Spleen (tissue), 11 donors: ENCODE measurements at regions not wholly inside any gene's neighbourhood (a gene's known extent, or its start where the extent isn't known, plus 50 kb on each side); places are given as distances from the start of the nearest gene placed in this dataset.

Source experiments
- DNase-seq: peaks from one replicate; pipeline ENCODE4 v3.0.0-alpha.2; 2020
- H3K27ac ChIP-seq, 8 donors: fragments of 200-600 bp; sonication (generic) in 7 of 8; 1 replicate in 4 of 8; 2 replicates in 4 of 8; pipeline versions ENCODE4 v1.5.0 to v1.8.0; 2016 to 2021; ENCODE audit warnings: inconsistent platforms in 4 of 8, mild to moderate bottlenecking in 4 of 8, moderate library complexity in 1 of 8
- H3K27me3 ChIP-seq, 7 donors: fragments of 200-600 bp; sonication (generic) in 6 of 7; replicated peaks in 1 of 7; 1 replicate in 4 of 7; 2 replicates in 3 of 7; pipeline versions ENCODE4 v1.5.0 to v1.8.0; 2016 to 2021; ENCODE audit warnings: inconsistent platforms in 3 of 7, mild to moderate bottlenecking in 1 of 7
- H3K36me3 ChIP-seq, 6 donors: fragments of 200-600 bp; sonication (generic) in 5 of 6; 1 replicate in 4 of 6; 2 replicates in 2 of 6; pipeline versions ENCODE4 v1.5.0 to v1.8.0; 2016 to 2021; ENCODE audit warnings: inconsistent platforms in 2 of 6
- H3K4me1 ChIP-seq, 6 donors: fragments of 200-600 bp; sonication (generic) in 5 of 6; 1 replicate in 3 of 6; 2 replicates in 3 of 6; pipeline versions ENCODE4 v1.5.0 to v1.8.0; 2016 to 2021; ENCODE audit warnings: inconsistent platforms in 3 of 6
- H3K4me3 ChIP-seq, 8 donors: fragments of 200-600 bp; sonication (generic) in 7 of 8; 1 replicate in 4 of 8; 2 replicates in 4 of 8; pipeline versions ENCODE4 v1.5.0 to v1.8.0; 2016 to 2021; ENCODE audit warnings: inconsistent platforms in 4 of 8, mild to moderate bottlenecking in 4 of 8, moderate library complexity in 2 of 8
- H3K9me3 ChIP-seq, 8 donors: fragments of 200-600 bp; sonication (generic) in 7 of 8; 1 replicate in 4 of 8; 2 replicates in 4 of 8; pipeline versions ENCODE4 v1.5.0 to v1.8.0; 2016 to 2021; ENCODE audit warnings: inconsistent platforms in 4 of 8
- POLR2A ChIP-seq, 3 donors: fragments of 450-650 bp; IDR thresholded peaks; one replicate each; pipeline ENCODE4 v1.5.1; 2017; ENCODE audit warnings: antibody characterized with exemption in 3 of 3, mild to moderate bottlenecking in 1 of 3
- POLR2AphosphoS5 ChIP-seq, 3 donors: sonication (generic); formaldehyde crosslinking; IDR thresholded peaks; one replicate each; pipeline ENCODE4 v1.5.1; 2017; ENCODE audit warnings: antibody characterized with exemption in 3 of 3
- WGBS, 5 donors: extraction: QIAGEN DNeasy Blood & Tissue Kit in 3 of 5; methylation state at CpG; one replicate each; pipeline versions ENCODE4 v1.1.5 to v1.1.7; 2013 to 2018; 5-methylcytosine and 5-hydroxymethylcytosine counted together
- intact Hi-C: fragments of 100-400 bp; cut with DNase I; formaldehyde crosslinking; loops from one replicate; pipeline ENCODE4 v1.15.0; 2023; ENCODE audit warnings: low total_unique reads
- TF ChIP-seq, protein P1 (sequence below), 11 experiments: fragments of 200-600 bp in 7 of 11; fragments of 450-650 bp in 4 of 11; sonication (generic) in 4 of 11; IDR thresholded peaks in 8 of 11; conservative IDR thresholded peaks in 3 of 11; 1 replicate in 7 of 11; 2 replicates in 4 of 11; pipeline versions ENCODE4 v1.4.0 to v1.8.0; 2016 to 2021; ENCODE audit warnings: antibody characterized with exemption in 11 of 11, inconsistent platforms in 4 of 11, mild to moderate bottlenecking in 1 of 11
- donor health status: healthy with polysubstance abuse.
- donor health status: DM: no; HTN: no; CAD: no; lungs with moderate emphysema.
- donor health status: DM: no; HTN: no; CAD: no.
- donor health status: Bipolar disorder and iron deficiency.
- donor health status: healthy.
- donor health status: DM: no; HTN: no; CAD: no.
- donor health status: DM: yes; HTN: yes; CAD: no.

DNA sequence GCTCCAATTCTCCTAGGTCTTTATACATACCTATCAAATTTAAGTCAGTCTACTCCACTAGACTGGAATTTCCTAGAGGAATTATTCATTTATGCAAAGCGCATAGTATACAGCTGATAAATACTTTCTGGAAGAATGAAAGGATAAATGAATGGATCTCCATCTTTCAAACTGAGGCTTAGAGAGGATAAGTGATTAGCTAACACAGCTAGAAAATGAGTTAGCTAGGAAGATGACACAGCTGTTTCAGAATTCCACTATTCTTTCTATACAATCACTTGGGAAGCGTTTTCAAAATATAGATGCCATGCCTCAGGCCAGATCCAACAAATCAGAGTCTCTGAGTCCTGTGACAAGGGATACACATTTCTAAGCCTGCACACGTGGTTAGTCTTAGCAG lies 1146.6 kb upstream of the ZEB2 start:
- WGBS, 5 donors, result 87 to 94% (median 90%) methylated on average over 3 of the region's 3 CpGs

DNA sequence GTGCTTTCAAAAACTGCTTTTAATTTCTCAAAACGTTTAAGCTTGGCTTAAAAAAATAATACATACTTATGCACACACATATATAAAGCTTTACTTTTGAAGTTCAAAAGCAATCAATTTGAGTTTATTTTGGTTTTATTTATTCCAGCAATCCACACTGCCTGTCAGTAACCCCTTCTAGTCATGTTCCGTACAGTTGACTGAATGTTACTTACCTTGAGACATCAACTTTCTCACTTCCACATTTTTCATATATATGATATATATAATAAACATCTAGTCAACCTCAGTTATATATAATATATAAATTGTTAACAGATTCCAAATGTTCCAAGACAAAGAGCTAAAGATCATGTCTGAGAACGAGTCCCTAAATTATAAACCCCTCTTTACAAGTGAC lies 1137.3 kb upstream of the ZEB2 start:
- DNase-seq, result no peak
- Histone ChIP-seq H3K27me3 (no peaks in the 10 kb centered on the region), H3K4me1 (no peaks in the 10 kb centered on the region), H3K36me3 (no peaks in the 10 kb centered on the region), H3K27ac (no peak overlapping the region), H3K9me3 (no peaks in the 10 kb centered on the region), H3K4me3 (no peak overlapping the region)
- TF ChIP-seq POLR2AphosphoS5 (IDR thresholded peaks at IDR 0.05) (no peak), POLR2A (IDR thresholded peaks at IDR 0.05) (no peak)
- TF ChIP-seq, protein P1, sequence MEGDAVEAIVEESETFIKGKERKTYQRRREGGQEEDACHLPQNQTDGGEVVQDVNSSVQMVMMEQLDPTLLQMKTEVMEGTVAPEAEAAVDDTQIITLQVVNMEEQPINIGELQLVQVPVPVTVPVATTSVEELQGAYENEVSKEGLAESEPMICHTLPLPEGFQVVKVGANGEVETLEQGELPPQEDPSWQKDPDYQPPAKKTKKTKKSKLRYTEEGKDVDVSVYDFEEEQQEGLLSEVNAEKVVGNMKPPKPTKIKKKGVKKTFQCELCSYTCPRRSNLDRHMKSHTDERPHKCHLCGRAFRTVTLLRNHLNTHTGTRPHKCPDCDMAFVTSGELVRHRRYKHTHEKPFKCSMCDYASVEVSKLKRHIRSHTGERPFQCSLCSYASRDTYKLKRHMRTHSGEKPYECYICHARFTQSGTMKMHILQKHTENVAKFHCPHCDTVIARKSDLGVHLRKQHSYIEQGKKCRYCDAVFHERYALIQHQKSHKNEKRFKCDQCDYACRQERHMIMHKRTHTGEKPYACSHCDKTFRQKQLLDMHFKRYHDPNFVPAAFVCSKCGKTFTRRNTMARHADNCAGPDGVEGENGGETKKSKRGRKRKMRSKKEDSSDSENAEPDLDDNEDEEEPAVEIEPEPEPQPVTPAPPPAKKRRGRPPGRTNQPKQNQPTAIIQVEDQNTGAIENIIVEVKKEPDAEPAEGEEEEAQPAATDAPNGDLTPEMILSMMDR (IDR thresholded peaks at IDR 0.05 in 8 of 11, conservative IDR thresholded peaks at IDR 0.05 in 3 of 11), result no peak
- intact Hi-C loops, result no loop called here
- 82 to 85% (median 83%) methylated on average over 3 of the region's 3 CpGs for WGBS, 5 donors

More for the DNA sequence above, 1146.6 kb upstream of the ZEB2 start:
- DNase-seq, result no peak
- Histone ChIP-seq H3K36me3 (no peaks in the 10 kb centered on the region), H3K27ac (no peak overlapping the region), H3K4me1 (no peaks in the 10 kb centered on the region), H3K27me3 (no peaks in the 10 kb centered on the region), H3K9me3 (no peaks in the 10 kb centered on the region), H3K4me3 (no peak overlapping the region)
- TF ChIP-seq POLR2AphosphoS5 (IDR thresholded peaks at IDR 0.05), result no peak
- TF ChIP-seq, protein P1 (IDR thresholded peaks at IDR 0.05 in 8 of 11, conservative IDR thresholded peaks at IDR 0.05 in 3 of 11), result no peak
- intact Hi-C loops, result no loop called here

DNA sequence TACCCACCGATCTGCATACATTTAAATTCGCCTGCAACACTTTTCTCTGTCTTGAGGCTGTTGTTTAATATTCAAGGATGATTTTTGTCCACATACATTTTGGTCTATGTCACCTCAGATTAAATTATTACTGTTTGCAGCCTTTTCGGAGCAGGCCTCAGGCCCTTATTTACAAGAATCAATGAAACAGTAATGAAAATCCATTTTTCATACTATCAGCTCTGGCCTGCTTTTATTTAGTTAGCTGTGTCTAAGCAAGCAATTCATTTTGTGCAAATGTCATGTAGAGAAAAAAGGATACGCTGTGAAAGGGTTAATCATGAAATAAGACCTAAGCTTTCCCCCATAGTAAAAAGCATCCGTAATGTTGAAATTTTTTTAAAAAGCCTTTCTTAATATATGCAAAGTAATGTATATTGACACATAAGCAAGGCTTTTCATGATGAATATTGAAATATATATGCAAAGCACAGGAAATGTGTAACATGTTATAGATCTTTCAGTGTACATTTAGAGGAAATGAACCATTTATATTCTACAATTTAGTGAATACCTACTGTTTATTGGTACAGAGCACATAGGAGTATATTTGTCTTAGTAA lies 1135.3 kb upstream of the ZEB2 start:
- H3K27ac ChIP-seq, result no peak overlapping the region
- H3K4me1 ChIP-seq, result no peaks in the 10 kb centered on the region
- 82 to 96% (median 88%) methylated on average over 5 of the region's 5 CpGs for WGBS, 5 donors
- DNase-seq, result no peak
- TF ChIP-seq, protein P1 (IDR thresholded peaks at IDR 0.05 in 8 of 11, conservative IDR thresholded peaks at IDR 0.05 in 3 of 11), result no peak
- TF ChIP-seq POLR2AphosphoS5 (IDR thresholded peaks at IDR 0.05) (no peak), POLR2A (IDR thresholded peaks at IDR 0.05) (no peak)
- H3K9me3 ChIP-seq, result no peaks in the 10 kb centered on the region
- H3K27me3 ChIP-seq, result no peaks in the 10 kb centered on the region
- intact Hi-C loops, result no loop called here
- no peak overlapping the region for H3K4me3 ChIP-seq
- H3K36me3 ChIP-seq, result no peaks in the 10 kb centered on the region

DNA sequence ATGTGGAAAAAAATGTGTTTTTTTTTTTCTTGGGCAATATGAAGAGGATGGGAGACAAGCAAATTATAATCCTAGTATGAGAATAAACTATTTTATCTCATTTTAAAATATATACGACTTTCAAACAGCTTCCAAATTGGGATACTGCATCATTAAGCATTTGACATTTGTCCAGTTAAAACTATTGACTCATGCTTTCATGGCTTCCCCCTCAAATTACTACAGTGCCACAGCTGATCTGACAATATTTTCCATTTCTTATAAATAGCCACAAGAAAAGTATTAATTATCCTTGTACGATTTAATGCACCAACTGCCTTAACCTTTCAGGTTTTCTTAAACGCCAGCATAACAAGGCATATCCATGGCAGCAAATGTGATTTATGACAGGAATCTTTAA lies 1134.8 kb upstream of the ZEB2 start:
- Histone ChIP-seq H3K4me3 (no peak overlapping the region), H3K9me3 (no peaks in the 10 kb centered on the region), H3K27me3 (no peaks in the 10 kb centered on the region), H3K36me3 (no peaks in the 10 kb centered on the region), H3K4me1 (no peaks in the 10 kb centered on the region), H3K27ac (no peak overlapping the region)
- 71 to 84% (median 77%) methylated on average over 3 of the region's 3 CpGs for WGBS, 5 donors
- no peak for DNase-seq
- TF ChIP-seq POLR2A (IDR thresholded peaks at IDR 0.05) (no peak), POLR2AphosphoS5 (IDR thresholded peaks at IDR 0.05) (no peak)
- TF ChIP-seq, protein P1 (IDR thresholded peaks at IDR 0.05 in 8 of 11, conservative IDR thresholded peaks at IDR 0.05 in 3 of 11), result no peak
- intact Hi-C loops, result no loop called here
